Activated T-cell treated with anti-CD3 and anti-CD28 coated beads, Interleukin-2, amount 50 U/mL, for 72 hours (primary cell): ENCODE measurements at regions not wholly inside any gene's neighbourhood (a gene's known extent, or its start where the extent isn't known, plus 50 kb on each side); places are given as distances from the start of the nearest gene placed in this dataset.

Experiments used
- ATAC-seq, 2 donors: fragments of 150-1000 bp; cut with Tn5 transposase; replicated peaks in 1 of 2; 2 replicates each; pipeline ENCODE4 v1.10.0; 2021; ENCODE audit warnings: moderate library complexity in 2 of 2, mild to moderate bottlenecking in 1 of 2
- DNase-seq, 2 donors: peaks; one replicate each; pipeline ENCODE4 v3.0.0; 2021 to 2022; ENCODE audit warnings: mixed read lengths in 1 of 2
- H3K27ac Mint-ChIP-seq: one replicate; pipeline ENCODE4 v1.8.0; 2022; ENCODE audit warnings: mild to moderate bottlenecking, moderate library complexity, mixed read lengths
- H3K27me3 Mint-ChIP-seq: one replicate; pipeline ENCODE4 v1.8.0; 2022; ENCODE audit warnings: low read depth, mixed read lengths
- H3K36me3 Mint-ChIP-seq, 2 donors: one replicate each; pipeline ENCODE4 v1.8.0; 2022; ENCODE audit warnings: mixed read lengths in 2 of 2, mild to moderate bottlenecking in 1 of 2; ENCODE audit not compliant: insufficient read depth in 2 of 2
- H3K4me1 Mint-ChIP-seq: one replicate; pipeline ENCODE4 v1.8.0; 2022; ENCODE audit warnings: low read depth, mixed read lengths
- H3K4me3 Mint-ChIP-seq, 2 donors: one replicate each; pipeline ENCODE4 v1.8.0; 2022; ENCODE audit warnings: mild to moderate bottlenecking in 2 of 2, mixed read lengths in 2 of 2, moderate library complexity in 2 of 2
- H3K9me3 Mint-ChIP-seq, 2 donors: one replicate each; pipeline ENCODE4 v1.8.0; 2022; ENCODE audit warnings: mixed read lengths in 2 of 2

GRCh38 chr2:72038524-72038923 is 109.1 kb downstream of the CYP26B1 start:
- Mint-ChIP-seq H3K4me3 (no peak overlapping the region), H3K27me3 (peaks cover 7% of the 10 kb centered on the region), H3K36me3 (peaks cover 0 to 1% of the 10 kb centered on the region in 2 donors), H3K4me1 (no peaks in the 10 kb centered on the region), H3K9me3 (peaks cover 2 to 8% of the 10 kb centered on the region in 2 donors), H3K27ac (no peak overlapping the region)
- ATAC-seq (no peak), DNase-seq (no peak)

DNA sequence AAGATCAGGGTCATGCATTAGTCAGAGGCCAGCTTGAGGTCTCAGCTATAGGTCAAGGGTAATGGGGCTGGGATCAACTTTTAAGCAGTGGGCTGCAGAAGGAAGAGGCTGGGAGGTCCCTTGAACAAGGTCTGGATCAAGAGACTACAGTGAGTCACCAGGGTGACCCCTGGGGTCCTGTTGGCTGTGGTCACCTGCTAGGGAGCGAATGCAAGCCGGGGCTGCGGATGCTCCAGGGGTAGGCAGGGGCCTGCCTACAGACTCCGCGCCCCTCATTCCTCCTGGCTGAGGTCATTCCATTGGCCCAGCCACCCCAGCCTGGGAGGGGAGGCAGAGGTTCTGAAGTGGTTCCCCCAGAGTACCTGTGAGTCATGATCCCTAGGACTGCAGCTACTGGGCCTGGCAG is 110.4 kb downstream of the CYP26B1 start:
- no peak overlapping the region for H3K27ac Mint-ChIP-seq
- no peak overlapping the region for H3K4me3 Mint-ChIP-seq
- H3K27me3 Mint-ChIP-seq = peaks cover 7% of the 10 kb centered on the region
- DNase-seq (no peak), ATAC-seq (no peak)
- no peaks in the 10 kb centered on the region for H3K4me1 Mint-ChIP-seq
- H3K9me3 Mint-ChIP-seq = peaks cover 2 to 3% of the 10 kb centered on the region in 2 donors
- H3K36me3 Mint-ChIP-seq = no peaks in the 10 kb centered on the region

GRCh38 chr2:72036595-72036994 is 111.1 kb downstream of the CYP26B1 start:
- Mint-ChIP-seq H3K4me1 (no peaks in the 10 kb centered on the region), H3K36me3 (no peaks in the 10 kb centered on the region), H3K9me3 (peaks cover 2 to 3% of the 10 kb centered on the region in 2 donors), H3K4me3 (no peak overlapping the region), H3K27me3 (peaks cover 7% of the 10 kb centered on the region), H3K27ac (no peak overlapping the region)
- ATAC-seq = no peak
- no peak for DNase-seq

GRCh38 chr2:72036173-72036545 is 111.5 kb downstream of the CYP26B1 start:
- peaks cover under 1 to 2% of the 10 kb centered on the region in 2 donors for H3K9me3 Mint-ChIP-seq
- ATAC-seq (no peak), DNase-seq (no peak)
- no peak overlapping the region for H3K27ac Mint-ChIP-seq
- no peak overlapping the region for H3K4me3 Mint-ChIP-seq
- H3K4me1 Mint-ChIP-seq = no peaks in the 10 kb centered on the region
- H3K36me3 Mint-ChIP-seq = no peaks in the 10 kb centered on the region
- peaks cover 3% of the 10 kb centered on the region for H3K27me3 Mint-ChIP-seq

DNA sequence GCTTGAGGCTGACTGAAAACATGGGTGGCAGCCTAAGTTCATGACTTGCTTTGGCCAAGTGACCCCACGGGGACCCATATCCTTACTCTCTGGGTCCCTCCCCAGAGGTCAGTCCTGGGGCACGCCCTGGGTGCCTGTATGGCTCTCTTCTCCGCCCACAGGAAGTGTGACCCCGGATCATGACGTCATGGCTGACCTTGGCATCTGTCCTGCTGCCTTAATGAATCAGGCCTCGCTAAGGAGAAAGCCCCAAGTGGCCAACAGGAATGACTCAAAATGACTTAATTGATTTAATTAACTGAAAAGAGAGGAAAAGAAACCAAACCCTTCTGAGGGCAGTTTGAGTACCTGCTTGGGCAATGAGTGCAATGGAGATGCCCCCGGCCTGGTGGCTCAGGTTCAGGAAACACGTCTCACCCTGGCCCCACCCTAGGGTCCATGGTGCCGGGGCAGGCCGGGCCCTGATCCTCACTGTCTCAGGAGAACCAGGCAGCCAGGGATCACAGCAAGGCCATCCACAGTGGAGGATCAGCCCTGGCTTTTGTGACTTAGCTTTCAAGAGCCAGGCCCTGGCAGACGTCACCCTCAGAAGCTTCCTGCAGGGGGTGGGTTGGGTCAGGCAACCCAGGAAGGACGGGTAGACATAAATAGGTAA is 112.0 kb downstream of the CYP26B1 start:
- DNase-seq (no peak), ATAC-seq (no peak)
- Mint-ChIP-seq H3K27me3 (no peaks in the 10 kb centered on the region), H3K9me3 (no peaks in the 10 kb centered on the region), H3K4me1 (no peaks in the 10 kb centered on the region), H3K36me3 (no peaks in the 10 kb centered on the region), H3K27ac (no peak overlapping the region), H3K4me3 (no peak overlapping the region)

DNA sequence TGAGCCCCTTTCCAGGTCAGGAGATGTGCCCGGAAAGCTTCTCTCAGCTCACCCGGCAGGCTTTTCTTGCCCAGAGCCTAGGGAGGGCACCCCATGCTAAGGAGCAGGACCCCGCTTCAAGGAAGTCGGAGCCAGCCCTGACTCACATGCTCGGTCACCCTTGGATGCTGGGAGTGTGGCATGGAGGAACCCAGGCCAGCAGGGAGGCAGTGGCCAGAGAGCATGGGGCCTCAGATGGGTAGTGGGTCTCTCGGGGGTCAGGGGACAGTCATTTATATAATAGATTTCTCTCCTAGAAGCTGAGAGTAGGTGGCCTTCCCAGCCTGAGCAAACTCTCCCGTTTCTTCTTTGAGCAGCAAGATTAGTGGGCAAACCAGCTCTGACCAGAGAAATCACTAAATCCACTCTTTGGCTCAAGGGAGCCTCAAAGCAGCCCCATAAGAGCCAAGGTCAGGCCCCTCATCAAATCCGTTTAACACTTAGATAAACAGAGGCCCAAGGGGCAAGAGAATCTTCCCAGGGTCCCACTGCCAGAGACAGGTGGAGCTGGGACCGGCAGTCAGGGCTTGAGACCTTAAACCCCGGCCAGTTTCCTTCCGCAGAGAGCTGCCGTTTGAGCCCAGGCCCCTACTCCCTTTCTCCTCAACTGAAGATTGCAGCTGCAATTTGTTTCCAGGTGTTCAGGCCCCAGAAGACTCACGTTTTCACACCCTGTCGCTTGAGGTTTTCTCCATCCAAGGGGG is 113.1 kb downstream of the CYP26B1 start:
- no peaks in the 10 kb centered on the region for H3K27me3 Mint-ChIP-seq
- DNase-seq = no peak

GRCh38 chr2:72033636-72034035 is 114.0 kb downstream of the CYP26B1 start:
- Mint-ChIP-seq H3K36me3 (no peaks in the 10 kb centered on the region), H3K4me1 (no peaks in the 10 kb centered on the region), H3K27ac (no peak overlapping the region), H3K9me3 (no peaks in the 10 kb centered on the region), H3K4me3 (no peak overlapping the region), H3K27me3 (no peaks in the 10 kb centered on the region)
- ATAC-seq (no peak), DNase-seq (no peak)

More for the DNA sequence above, 113.1 kb downstream of the CYP26B1 start:
- no peak for ATAC-seq
- no peaks in the 10 kb centered on the region for H3K36me3 Mint-ChIP-seq
- no peaks in the 10 kb centered on the region for H3K9me3 Mint-ChIP-seq
- no peaks in the 10 kb centered on the region for H3K4me1 Mint-ChIP-seq
- H3K4me3 Mint-ChIP-seq = no peak overlapping the region
- H3K27ac Mint-ChIP-seq = no peak overlapping the region

GRCh38 chr2:72032481-72033041 is 115.1 kb downstream of the CYP26B1 start:
- Mint-ChIP-seq H3K9me3 (no peaks in the 10 kb centered on the region), H3K36me3 (no peaks in the 10 kb centered on the region)
- DNase-seq = no peak

GRCh38 chr2:72031346-72032110 is 116.1 kb downstream of the CYP26B1 start:
- no peak for DNase-seq
- no peaks in the 10 kb centered on the region for H3K4me1 Mint-ChIP-seq
- no peak overlapping the region for H3K27ac Mint-ChIP-seq

More at GRCh38 chr2:72032481-72033041, 115.1 kb downstream of the CYP26B1 start:
- no peaks in the 10 kb centered on the region for H3K4me1 Mint-ChIP-seq
- no peak overlapping the region for H3K27ac Mint-ChIP-seq
- no peaks in the 10 kb centered on the region for H3K27me3 Mint-ChIP-seq
- ATAC-seq = no peak
- H3K4me3 Mint-ChIP-seq = no peak overlapping the region

GRCh38 chr2:72028996-72029395 is 118.7 kb downstream of the CYP26B1 start:
- no peaks in the 10 kb centered on the region for H3K9me3 Mint-ChIP-seq
- ATAC-seq (no peak), DNase-seq (no peak)
- H3K36me3 Mint-ChIP-seq = no peaks in the 10 kb centered on the region
- H3K27ac Mint-ChIP-seq = no peak overlapping the region
- no peaks in the 10 kb centered on the region for H3K27me3 Mint-ChIP-seq
- H3K4me1 Mint-ChIP-seq = no peaks in the 10 kb centered on the region
- no peak overlapping the region for H3K4me3 Mint-ChIP-seq

More at GRCh38 chr2:72031346-72032110, 116.1 kb downstream of the CYP26B1 start:
- H3K27me3 Mint-ChIP-seq = no peaks in the 10 kb centered on the region
- no peak overlapping the region for H3K4me3 Mint-ChIP-seq
- no peaks in the 10 kb centered on the region for H3K9me3 Mint-ChIP-seq
- H3K36me3 Mint-ChIP-seq = no peaks in the 10 kb centered on the region
- ATAC-seq = no peak

DNA sequence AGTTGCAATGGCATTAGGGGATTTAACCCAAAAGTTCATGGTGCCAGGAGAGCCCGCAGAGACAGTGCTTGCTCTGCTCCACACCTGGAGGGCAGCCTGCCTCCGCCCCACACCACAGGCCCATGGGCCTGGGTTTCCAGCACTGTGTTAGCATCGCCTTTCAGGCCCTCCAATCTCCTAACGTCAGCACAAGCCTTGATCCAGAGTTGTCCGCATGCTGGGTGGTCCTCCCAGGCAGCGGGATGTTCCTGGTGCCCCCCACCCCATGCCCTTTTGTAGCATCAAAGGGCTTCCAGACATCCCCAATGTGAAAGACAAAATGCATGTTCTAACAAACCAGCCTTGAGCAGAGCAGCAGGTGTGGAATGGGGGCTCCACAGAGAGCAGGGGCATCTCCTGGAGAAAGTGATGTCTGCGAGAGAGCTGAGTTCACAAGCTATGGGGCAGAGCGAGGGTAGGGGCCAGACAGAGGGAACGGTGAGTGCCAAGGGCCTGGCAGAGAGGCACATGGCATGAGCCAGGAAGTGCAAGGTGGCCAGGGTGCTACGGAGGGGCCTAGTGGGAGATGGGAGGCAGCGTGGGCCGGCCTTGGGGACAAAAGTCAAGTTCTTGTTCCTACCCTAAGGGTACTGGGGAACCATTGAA is 119.2 kb downstream of the CYP26B1 start:
- ATAC-seq (no peak), DNase-seq (no peak)
- no peaks in the 10 kb centered on the region for H3K36me3 Mint-ChIP-seq
- no peak overlapping the region for H3K27ac Mint-ChIP-seq
- H3K9me3 Mint-ChIP-seq = no peaks in the 10 kb centered on the region
- no peak overlapping the region for H3K4me3 Mint-ChIP-seq
- no peaks in the 10 kb centered on the region for H3K27me3 Mint-ChIP-seq
- H3K4me1 Mint-ChIP-seq = no peaks in the 10 kb centered on the region

DNA sequence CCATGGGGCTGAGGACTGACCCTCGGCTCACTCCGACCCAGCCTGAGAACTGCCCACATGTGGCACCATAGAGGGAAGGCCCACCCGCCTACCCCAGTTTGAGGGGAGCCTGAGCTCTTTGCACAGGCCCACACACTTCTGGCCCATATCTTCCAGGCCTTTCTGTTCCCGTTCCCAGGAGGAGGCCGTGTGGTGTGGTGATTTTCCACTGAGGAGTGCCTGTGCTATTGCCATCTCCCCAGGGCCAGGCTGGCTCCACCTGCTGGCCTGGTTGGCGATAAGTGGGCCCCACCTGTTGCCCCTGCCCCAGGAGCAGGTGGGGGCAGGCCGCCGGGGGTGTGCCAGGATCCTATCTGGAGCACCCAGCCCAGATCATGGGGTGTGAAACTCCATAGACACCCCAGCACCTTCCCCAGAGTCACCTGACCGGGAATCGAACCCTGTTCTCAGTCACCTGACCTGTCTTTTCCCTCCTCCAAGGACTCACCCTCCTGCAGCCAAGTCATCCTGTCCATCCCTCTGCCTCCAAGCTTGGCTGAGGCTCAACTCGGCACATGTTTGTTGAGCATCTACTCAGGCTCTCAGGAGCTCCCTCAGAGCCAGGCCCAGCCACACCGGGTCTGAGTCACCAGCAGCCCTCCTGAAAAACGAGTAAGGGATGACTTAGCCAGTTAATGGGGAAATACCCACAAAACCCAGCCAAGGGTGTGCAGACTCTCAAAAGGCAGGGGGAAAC is 120.1 kb downstream of the CYP26B1 start:
- Mint-ChIP-seq H3K36me3 (no peaks in the 10 kb centered on the region), H3K9me3 (peaks cover 0 to under 1% of the 10 kb centered on the region in 2 donors), H3K27ac (no peak overlapping the region), H3K27me3 (no peaks in the 10 kb centered on the region), H3K4me1 (no peaks in the 10 kb centered on the region), H3K4me3 (no peak overlapping the region)
- DNase-seq (no peak), ATAC-seq (no peak)
